ENCODE measurements at regions not wholly inside any gene's neighbourhood (a gene's known extent, or its start where the extent isn't known, plus 50 kb on each side); places are given as distances from the start of the nearest gene placed in this dataset.

DNA sequence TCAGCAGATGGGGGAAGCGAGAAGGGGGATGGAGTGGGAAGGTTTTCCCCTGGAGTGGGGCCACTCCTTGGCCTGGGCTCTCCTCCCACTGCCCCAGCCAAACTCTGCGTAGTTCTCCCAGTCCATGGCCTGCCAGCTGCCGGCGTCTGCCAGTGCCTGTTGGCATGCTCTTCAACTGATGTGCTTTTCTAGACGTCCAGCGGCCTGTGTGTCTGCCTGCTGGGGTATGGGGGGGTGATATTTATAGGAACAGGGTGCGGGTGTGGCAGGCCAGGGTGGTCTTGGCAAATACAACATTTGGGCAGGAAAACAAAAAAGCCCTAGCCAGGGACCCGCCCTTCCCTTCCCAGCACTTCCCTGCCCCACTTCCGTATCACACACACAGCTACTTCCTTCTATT lies 786.3 kb upstream of the NOVA1 start:
- intact Hi-C loops (cut with DNase I): no loop called here
- no peaks in the 10 kb centered on the region for H3K4me1 ChIP-seq
- H3K36me3 ChIP-seq: no peaks in the 10 kb centered on the region
- no peak for ATAC-seq
- H3K27ac ChIP-seq: no peak overlapping the region
- 72 to 76% methylated on average over 9 of the region's 9 CpGs for WGBS, 2 donors
- H3K27me3 ChIP-seq: no peaks in the 10 kb centered on the region
- no peak for DNase-seq
- TF ChIP-seq, protein P1, sequence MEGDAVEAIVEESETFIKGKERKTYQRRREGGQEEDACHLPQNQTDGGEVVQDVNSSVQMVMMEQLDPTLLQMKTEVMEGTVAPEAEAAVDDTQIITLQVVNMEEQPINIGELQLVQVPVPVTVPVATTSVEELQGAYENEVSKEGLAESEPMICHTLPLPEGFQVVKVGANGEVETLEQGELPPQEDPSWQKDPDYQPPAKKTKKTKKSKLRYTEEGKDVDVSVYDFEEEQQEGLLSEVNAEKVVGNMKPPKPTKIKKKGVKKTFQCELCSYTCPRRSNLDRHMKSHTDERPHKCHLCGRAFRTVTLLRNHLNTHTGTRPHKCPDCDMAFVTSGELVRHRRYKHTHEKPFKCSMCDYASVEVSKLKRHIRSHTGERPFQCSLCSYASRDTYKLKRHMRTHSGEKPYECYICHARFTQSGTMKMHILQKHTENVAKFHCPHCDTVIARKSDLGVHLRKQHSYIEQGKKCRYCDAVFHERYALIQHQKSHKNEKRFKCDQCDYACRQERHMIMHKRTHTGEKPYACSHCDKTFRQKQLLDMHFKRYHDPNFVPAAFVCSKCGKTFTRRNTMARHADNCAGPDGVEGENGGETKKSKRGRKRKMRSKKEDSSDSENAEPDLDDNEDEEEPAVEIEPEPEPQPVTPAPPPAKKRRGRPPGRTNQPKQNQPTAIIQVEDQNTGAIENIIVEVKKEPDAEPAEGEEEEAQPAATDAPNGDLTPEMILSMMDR (IDR thresholded peaks at IDR 0.05): no peak
- no peak overlapping the region for H3K4me3 ChIP-seq
- H3K9me3 ChIP-seq: no peaks in the 10 kb centered on the region

DNA sequence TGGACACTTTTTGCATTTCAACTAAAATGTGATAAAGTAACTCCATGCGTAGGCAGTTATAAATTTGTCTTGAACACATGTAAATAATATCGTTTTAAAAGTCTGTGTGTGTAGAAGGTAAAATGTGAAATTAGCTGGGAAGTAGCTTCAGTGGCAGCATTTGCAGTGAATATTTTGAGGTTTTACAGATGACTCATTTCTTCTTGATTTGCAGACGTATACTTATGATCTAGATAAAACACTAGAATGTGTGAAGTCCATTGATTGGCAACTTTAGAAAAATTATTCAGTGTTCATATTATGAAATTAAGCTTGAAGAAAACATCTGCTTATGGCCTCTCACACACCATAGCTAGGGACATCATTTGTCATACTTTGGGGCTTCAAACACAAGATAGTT lies 788.6 kb upstream of the NOVA1 start:
- DNase-seq (no peak), ATAC-seq (no peak)
- no peaks in the 10 kb centered on the region for H3K4me1 ChIP-seq
- H3K36me3 ChIP-seq: no peaks in the 10 kb centered on the region
- H3K4me3 ChIP-seq: no peak overlapping the region
- TF ChIP-seq, protein P1 (IDR thresholded peaks at IDR 0.05): no peak
- intact Hi-C loops (cut with DNase I): no loop called here
- H3K27me3 ChIP-seq: no peaks in the 10 kb centered on the region
- H3K27ac ChIP-seq: no peak overlapping the region
- 61 to 71% methylated on average over 3 of the region's 3 CpGs for WGBS, 2 donors
- H3K9me3 ChIP-seq: no peaks in the 10 kb centered on the region

DNA sequence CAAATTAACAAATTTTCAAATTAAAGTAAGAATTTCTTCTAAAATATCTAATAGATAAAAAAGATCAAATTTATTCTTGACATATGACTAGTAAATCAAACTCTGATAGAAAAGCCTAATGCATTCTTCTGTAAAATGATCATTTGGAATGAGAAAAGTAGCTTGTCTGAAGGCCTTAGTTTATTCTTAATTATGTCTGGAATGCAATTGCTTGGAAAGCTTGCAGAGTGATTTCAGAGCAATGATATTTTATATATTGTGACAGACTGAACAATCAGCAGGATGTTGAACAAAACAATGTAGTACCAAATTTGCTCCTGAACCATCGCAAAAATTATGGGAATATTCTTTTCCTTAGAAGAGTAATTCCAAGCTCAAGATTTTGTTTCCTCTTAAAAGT lies 789.6 kb upstream of the NOVA1 start:
- 56 to 60% methylated on average over 1 of the region's 1 CpG for WGBS, 2 donors
- intact Hi-C loops (cut with DNase I): no loop called here
- no peaks in the 10 kb centered on the region for H3K9me3 ChIP-seq
- ATAC-seq (no peak), DNase-seq (no peak)
- H3K27me3 ChIP-seq: no peaks in the 10 kb centered on the region
- TF ChIP-seq, protein P1 (IDR thresholded peaks at IDR 0.05): no peak
- no peaks in the 10 kb centered on the region for H3K36me3 ChIP-seq
- no peak overlapping the region for H3K27ac ChIP-seq
- H3K4me3 ChIP-seq: no peak overlapping the region
- H3K4me1 ChIP-seq: no peaks in the 10 kb centered on the region

DNA sequence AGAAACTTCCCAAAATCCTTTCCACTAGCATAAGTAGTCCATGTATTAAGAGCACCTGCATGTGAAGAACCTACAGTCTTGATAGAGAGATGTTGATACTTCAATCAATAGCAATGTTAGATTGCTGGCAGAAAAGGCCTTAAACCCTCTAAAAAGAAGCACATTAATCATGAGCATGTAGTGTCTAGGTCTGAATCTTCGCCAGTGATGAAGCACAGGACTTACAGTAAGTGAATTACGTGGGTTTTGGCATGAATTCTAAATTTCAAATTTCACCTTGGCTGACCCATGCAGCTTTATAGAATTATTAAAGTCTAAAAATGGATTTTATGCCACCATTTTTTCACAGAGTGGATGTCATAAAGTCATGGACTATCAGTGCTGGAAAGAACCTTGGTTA lies 791.6 kb upstream of the NOVA1 start:
- no peak for ATAC-seq
- no peak overlapping the region for H3K4me3 ChIP-seq
- TF ChIP-seq, protein P1 (IDR thresholded peaks at IDR 0.05): no peak
- H3K4me1 ChIP-seq: no peaks in the 10 kb centered on the region
- H3K9me3 ChIP-seq: no peaks in the 10 kb centered on the region
- no peaks in the 10 kb centered on the region for H3K36me3 ChIP-seq
- intact Hi-C loops (cut with DNase I): no loop called here
- WGBS, 2 donors: 59 to 74% methylated on average over 2 of the region's 2 CpGs
- no peak overlapping the region for H3K27ac ChIP-seq
- no peak for DNase-seq
- H3K27me3 ChIP-seq: no peaks in the 10 kb centered on the region

DNA sequence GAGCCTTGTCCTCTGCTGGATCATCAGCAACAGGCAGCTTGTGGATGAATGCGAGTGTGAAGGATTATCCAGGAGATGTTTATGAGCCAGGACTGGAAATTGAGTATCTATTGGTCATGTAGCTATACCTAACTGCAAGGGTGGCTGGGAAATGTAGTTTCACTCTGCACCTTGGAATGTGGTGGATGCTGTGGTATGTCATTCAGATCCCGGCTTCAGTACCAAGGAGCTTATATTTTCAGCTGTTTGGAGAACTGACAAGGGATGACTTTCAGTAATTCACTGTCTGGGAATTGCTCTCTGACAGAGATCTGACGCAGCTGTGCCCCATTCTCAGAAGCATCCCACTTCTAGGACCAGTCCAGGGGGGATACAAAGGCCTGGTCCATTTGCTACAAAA lies 792.3 kb upstream of the NOVA1 start:
- no peaks in the 10 kb centered on the region for H3K9me3 ChIP-seq
- WGBS, 2 donors: 63 to 72% methylated on average over 3 of the region's 3 CpGs
- ATAC-seq (no peak), DNase-seq (no peak)
- H3K27ac ChIP-seq: no peak overlapping the region
- intact Hi-C loops (cut with DNase I): no loop called here
- H3K4me1 ChIP-seq: no peaks in the 10 kb centered on the region
- no peaks in the 10 kb centered on the region for H3K27me3 ChIP-seq
- H3K36me3 ChIP-seq: no peaks in the 10 kb centered on the region
- H3K4me3 ChIP-seq: no peak overlapping the region
- TF ChIP-seq, protein P1 (IDR thresholded peaks at IDR 0.05): no peak

All from heart right ventricle (tissue), 16 donors.